ENCODE measurements at regions not wholly inside any gene's neighbourhood (a gene's known extent, or its start where the extent isn't known, plus 50 kb on each side); places are given as distances from the start of the nearest gene placed in this dataset.

- DNase-seq (ENCODE audit: low read depth) = no peak
- H3K36me3 ChIP-seq (ENCODE audit: control insufficient read depth, insufficient read depth, low read length) = no peaks in the 10 kb centered on the region
- H3K27me3 ChIP-seq (ENCODE audit: control insufficient read depth, insufficient read depth, low read length) = peaks cover 35% of the 10 kb centered on the region
- no peak for TF ChIP-seq CTCF (IDR thresholded peaks at IDR 0.05; ENCODE audit: insufficient read depth, low read length, poor library complexity, severe bottlenecking)
- no peak overlapping the region for H3K4me3 ChIP-seq (ENCODE audit: low read depth, low read length)
Measured at GRCh38 chr10:78909221-78909620, 159.5 kb upstream of the ZMIZ1 start.

- H3K4me3 ChIP-seq (ENCODE audit: low read depth, low read length) = no peak overlapping the region
- peaks cover 40% of the 10 kb centered on the region for H3K27me3 ChIP-seq (ENCODE audit: control insufficient read depth, insufficient read depth, low read length)
- DNase-seq (ENCODE audit: low read depth) = no peak
- H3K36me3 ChIP-seq (ENCODE audit: control insufficient read depth, insufficient read depth, low read length) = no peaks in the 10 kb centered on the region
- TF ChIP-seq CTCF (IDR thresholded peaks at IDR 0.05; ENCODE audit: insufficient read depth, low read length, poor library complexity, severe bottlenecking) = no peak
Measured at GRCh38 chr10:78910021-78910420, 158.7 kb upstream of the ZMIZ1 start.

- DNase-seq (ENCODE audit: low read depth) = no peak
- Histone ChIP-seq H3K4me3 (ENCODE audit: low read depth, low read length) (no peak overlapping the region), H3K36me3 (ENCODE audit: control insufficient read depth, insufficient read depth, low read length) (no peaks in the 10 kb centered on the region), H3K27me3 (ENCODE audit: control insufficient read depth, insufficient read depth, low read length) (peaks cover 40% of the 10 kb centered on the region)
- no peak for TF ChIP-seq CTCF (IDR thresholded peaks at IDR 0.05; ENCODE audit: insufficient read depth, low read length, poor library complexity, severe bottlenecking)
Measured at GRCh38 chr10:78910476-78910875, 158.3 kb upstream of the ZMIZ1 start.

- no peak overlapping the region for H3K4me3 ChIP-seq (ENCODE audit: low read depth, low read length)
- no peak for DNase-seq (ENCODE audit: low read depth)
- H3K36me3 ChIP-seq (ENCODE audit: control insufficient read depth, insufficient read depth, low read length) = no peaks in the 10 kb centered on the region
- TF ChIP-seq CTCF (IDR thresholded peaks at IDR 0.05; ENCODE audit: insufficient read depth, low read length, poor library complexity, severe bottlenecking) = no peak
- H3K27me3 ChIP-seq (ENCODE audit: control insufficient read depth, insufficient read depth, low read length) = peaks cover 36% of the 10 kb centered on the region
Measured at GRCh38 chr10:78910886-78911285, 157.9 kb upstream of the ZMIZ1 start.

- Histone ChIP-seq H3K36me3 (ENCODE audit: control insufficient read depth, insufficient read depth, low read length) (no peaks in the 10 kb centered on the region), H3K27me3 (ENCODE audit: control insufficient read depth, insufficient read depth, low read length) (peaks cover 37% of the 10 kb centered on the region), H3K4me3 (ENCODE audit: low read depth, low read length) (no peak overlapping the region)
- no peak for DNase-seq (ENCODE audit: low read depth)
- TF ChIP-seq CTCF (IDR thresholded peaks at IDR 0.05; ENCODE audit: insufficient read depth, low read length, poor library complexity, severe bottlenecking) = no peak
Measured at GRCh38 chr10:78911533-78912340, 157.0 kb upstream of the ZMIZ1 start.
